Tibial nerve (tissue), 4 donors: ENCODE measurements at regions not wholly inside any gene's neighbourhood (a gene's known extent, or its start where the extent isn't known, plus 50 kb on each side); places are given as distances from the start of the nearest gene placed in this dataset.
"Not testable (repeated sequence)": the region's sequence is repeated elsewhere in the genome, so short reads cannot be mapped to it uniquely, and the experiment has no call there.

Experiments
- DNase-seq, 2 donors: peaks; one replicate each; pipeline ENCODE4 v3.0.0-alpha.2; 2019; ENCODE audit warnings: low spot score in 2 of 2
- H3K27ac ChIP-seq, 4 donors: fragments of 200-600 bp; sonication (generic) in 3 of 4; one replicate each; pipeline ENCODE4 v1.5.1; 2017 to 2019; ENCODE audit warnings: mild to moderate bottlenecking in 1 of 4
- H3K27me3 ChIP-seq, 2 donors: fragments of 200-600 bp; sonication (generic) in 1 of 2; one replicate each; pipeline versions ENCODE4 v1.5.1 to v1.6.0; 2017 to 2019
- H3K36me3 ChIP-seq, 3 donors: fragments of 200-600 bp; sonication (generic); one replicate each; pipeline ENCODE4 v1.5.1; 2018 to 2019
- H3K4me1 ChIP-seq, 4 donors: fragments of 200-600 bp; sonication (generic) in 3 of 4; one replicate each; pipeline ENCODE4 v1.5.1; 2017 to 2019
- H3K4me3 ChIP-seq, 4 donors: fragments of 200-600 bp; sonication (generic) in 3 of 4; one replicate each; pipeline ENCODE4 v1.5.1; 2017 to 2019; ENCODE audit warnings: mild to moderate bottlenecking in 1 of 4, moderate library complexity in 1 of 4
- H3K9me3 ChIP-seq, 4 donors: fragments of 200-600 bp; sonication (generic) in 3 of 4; one replicate each; pipeline ENCODE4 v1.5.1; 2017 to 2019
- EP300 ChIP-seq, 2 donors: sonication (generic); formaldehyde crosslinking; IDR thresholded peaks; one replicate each; pipeline ENCODE4 v1.6.1; 2017; ENCODE audit warnings: antibody characterized with exemption in 2 of 2, mild to moderate bottlenecking in 1 of 2
- POLR2A ChIP-seq, 2 donors: fragments of 450-650 bp; IDR thresholded peaks; one replicate each; pipeline ENCODE4 v1.6.1; 2017; ENCODE audit warnings: antibody characterized with exemption in 2 of 2, mild to moderate bottlenecking in 2 of 2, moderate library complexity in 2 of 2
- WGBS, 2 donors: methylation state at CpG; one replicate each; pipeline ENCODE4 v1.1.5; 2018; 5-methylcytosine and 5-hydroxymethylcytosine counted together
- TF ChIP-seq, protein P1 (sequence below), 5 experiments: fragments of 200-600 bp in 3 of 5; fragments of 450-650 bp in 2 of 5; sonication (generic) in 3 of 5; IDR thresholded peaks; one replicate each; pipeline ENCODE4 v1.5.1; 2016 to 2019; ENCODE audit warnings: antibody characterized with exemption in 5 of 5, mild to moderate bottlenecking in 3 of 5, moderate library complexity in 2 of 5

DNA sequence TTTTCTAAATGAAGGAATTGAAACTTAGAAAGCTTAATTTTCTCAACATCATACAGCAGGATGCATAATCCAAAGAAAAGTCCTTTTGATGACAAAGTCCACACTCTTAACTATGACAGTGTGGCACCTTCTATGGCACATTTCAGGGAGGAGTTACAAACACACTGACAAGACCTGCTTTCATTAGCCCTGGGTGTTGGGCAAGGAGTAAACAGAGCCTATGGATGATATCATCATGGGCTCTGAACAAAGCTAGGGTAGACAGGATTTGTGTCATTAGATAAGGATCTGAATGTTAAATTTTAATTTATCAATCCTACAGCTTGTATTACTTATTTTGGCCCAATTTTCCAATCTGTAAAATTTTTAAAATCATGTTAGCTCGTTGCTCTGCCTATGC, 62.6 kb upstream of the DENND1B start:
- no peak overlapping the region for H3K27ac ChIP-seq
- no peak overlapping the region for H3K4me3 ChIP-seq
- H3K27me3 ChIP-seq: no peaks in the 10 kb centered on the region
- no peak for DNase-seq
- H3K4me1 ChIP-seq: no peaks in the 10 kb centered on the region
- TF ChIP-seq POLR2A (IDR thresholded peaks at IDR 0.05): no peak
- TF ChIP-seq, protein P1, sequence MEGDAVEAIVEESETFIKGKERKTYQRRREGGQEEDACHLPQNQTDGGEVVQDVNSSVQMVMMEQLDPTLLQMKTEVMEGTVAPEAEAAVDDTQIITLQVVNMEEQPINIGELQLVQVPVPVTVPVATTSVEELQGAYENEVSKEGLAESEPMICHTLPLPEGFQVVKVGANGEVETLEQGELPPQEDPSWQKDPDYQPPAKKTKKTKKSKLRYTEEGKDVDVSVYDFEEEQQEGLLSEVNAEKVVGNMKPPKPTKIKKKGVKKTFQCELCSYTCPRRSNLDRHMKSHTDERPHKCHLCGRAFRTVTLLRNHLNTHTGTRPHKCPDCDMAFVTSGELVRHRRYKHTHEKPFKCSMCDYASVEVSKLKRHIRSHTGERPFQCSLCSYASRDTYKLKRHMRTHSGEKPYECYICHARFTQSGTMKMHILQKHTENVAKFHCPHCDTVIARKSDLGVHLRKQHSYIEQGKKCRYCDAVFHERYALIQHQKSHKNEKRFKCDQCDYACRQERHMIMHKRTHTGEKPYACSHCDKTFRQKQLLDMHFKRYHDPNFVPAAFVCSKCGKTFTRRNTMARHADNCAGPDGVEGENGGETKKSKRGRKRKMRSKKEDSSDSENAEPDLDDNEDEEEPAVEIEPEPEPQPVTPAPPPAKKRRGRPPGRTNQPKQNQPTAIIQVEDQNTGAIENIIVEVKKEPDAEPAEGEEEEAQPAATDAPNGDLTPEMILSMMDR (IDR thresholded peaks at IDR 0.05): no peak
- TF ChIP-seq EP300 (IDR thresholded peaks at IDR 0.05): no peak
- no peaks in the 10 kb centered on the region for H3K9me3 ChIP-seq
- no peaks in the 10 kb centered on the region for H3K36me3 ChIP-seq
- WGBS, 2 donors: 69 to 70% methylated on average over 1 of the region's 1 CpG

DNA sequence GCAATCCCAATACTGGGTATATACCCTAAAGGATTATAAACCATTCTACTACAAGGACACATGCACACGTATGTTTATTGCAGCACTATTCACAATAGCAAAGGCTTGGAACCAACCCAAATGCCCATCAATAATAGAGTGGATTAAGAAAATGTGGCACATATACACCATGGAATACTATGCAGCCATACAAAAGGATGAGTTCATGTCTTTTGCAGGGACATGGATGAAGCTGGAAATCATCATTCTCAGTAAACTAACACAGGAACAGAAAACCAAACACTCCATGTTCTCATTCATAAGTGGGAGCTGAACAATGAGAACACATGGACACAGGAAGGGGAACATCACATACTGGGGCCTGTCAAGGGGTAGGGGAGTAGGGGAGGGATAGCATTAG, 61.1 kb upstream of the DENND1B start:
- not testable (repeated sequence) for H3K4me3 ChIP-seq, H3K4me1 ChIP-seq, H3K9me3 ChIP-seq, H3K27me3 ChIP-seq, H3K36me3 ChIP-seq, H3K27ac ChIP-seq, DNase-seq
- WGBS, 2 donors: 93 to 96% methylated on average over 1 of the region's 1 CpG

DNA sequence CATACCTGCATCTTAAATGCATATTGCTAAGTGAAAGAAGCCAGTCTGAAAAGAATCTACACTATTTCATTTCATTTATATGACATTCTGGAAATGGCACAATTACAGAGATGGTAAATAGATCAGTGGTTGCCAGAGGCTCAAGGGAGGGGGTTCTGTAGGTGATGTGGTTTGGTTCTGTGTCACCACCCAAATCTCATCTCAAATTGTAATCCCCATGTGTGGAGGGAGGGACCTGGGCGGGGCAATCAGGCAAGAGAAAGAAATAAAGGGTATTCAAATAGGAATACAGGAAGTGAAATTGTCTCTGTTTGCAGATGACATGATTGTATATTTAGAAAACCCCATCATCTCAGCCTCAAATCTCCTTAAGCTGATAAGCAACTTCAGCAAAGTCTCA, 53.7 kb upstream of the DENND1B start:
- 79 to 80% methylated on average over 1 of the region's 1 CpG for WGBS, 2 donors
- DNase-seq, H3K9me3 ChIP-seq, H3K36me3 ChIP-seq, H3K4me3 ChIP-seq, H3K27me3 ChIP-seq, H3K27ac ChIP-seq, H3K4me1 ChIP-seq: not testable (repeated sequence)

DNA sequence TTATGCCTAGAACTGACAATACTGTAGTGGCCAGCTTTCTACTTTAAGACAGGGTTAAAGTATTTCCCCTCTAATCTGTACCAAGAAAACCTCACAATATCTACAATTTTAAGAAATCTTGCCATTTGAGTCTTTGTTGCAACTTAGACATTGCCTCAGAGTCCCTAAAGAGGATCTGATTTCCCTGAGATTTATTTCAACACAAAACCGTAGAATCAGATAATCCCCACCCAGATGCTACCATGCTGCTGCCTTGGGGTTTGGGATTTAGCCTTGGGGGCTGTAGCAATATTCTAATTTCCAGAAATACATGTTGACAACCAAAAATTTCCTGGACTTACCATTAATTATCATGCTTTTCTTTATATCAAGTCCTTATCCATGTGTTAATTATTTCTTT, 50.3 kb upstream of the DENND1B start:
- H3K4me1 ChIP-seq: no peaks in the 10 kb centered on the region
- no peaks in the 10 kb centered on the region for H3K36me3 ChIP-seq
- TF ChIP-seq POLR2A (IDR thresholded peaks at IDR 0.05) (no peak), EP300 (IDR thresholded peaks at IDR 0.05) (no peak)
- TF ChIP-seq, protein P1 (IDR thresholded peaks at IDR 0.05): no peak
- H3K27me3 ChIP-seq: no peaks in the 10 kb centered on the region
- 50 to 84% methylated on average over 1 of the region's 1 CpG for WGBS, 2 donors
- no peak for DNase-seq
- no peak overlapping the region for H3K27ac ChIP-seq
- H3K4me3 ChIP-seq: no peak overlapping the region
- no peaks in the 10 kb centered on the region for H3K9me3 ChIP-seq
